ENCODE measurements at regions not wholly inside any gene's neighbourhood (a gene's known extent, or its start where the extent isn't known, plus 50 kb on each side); places are given as distances from the start of the nearest gene placed in this dataset.

DNA sequence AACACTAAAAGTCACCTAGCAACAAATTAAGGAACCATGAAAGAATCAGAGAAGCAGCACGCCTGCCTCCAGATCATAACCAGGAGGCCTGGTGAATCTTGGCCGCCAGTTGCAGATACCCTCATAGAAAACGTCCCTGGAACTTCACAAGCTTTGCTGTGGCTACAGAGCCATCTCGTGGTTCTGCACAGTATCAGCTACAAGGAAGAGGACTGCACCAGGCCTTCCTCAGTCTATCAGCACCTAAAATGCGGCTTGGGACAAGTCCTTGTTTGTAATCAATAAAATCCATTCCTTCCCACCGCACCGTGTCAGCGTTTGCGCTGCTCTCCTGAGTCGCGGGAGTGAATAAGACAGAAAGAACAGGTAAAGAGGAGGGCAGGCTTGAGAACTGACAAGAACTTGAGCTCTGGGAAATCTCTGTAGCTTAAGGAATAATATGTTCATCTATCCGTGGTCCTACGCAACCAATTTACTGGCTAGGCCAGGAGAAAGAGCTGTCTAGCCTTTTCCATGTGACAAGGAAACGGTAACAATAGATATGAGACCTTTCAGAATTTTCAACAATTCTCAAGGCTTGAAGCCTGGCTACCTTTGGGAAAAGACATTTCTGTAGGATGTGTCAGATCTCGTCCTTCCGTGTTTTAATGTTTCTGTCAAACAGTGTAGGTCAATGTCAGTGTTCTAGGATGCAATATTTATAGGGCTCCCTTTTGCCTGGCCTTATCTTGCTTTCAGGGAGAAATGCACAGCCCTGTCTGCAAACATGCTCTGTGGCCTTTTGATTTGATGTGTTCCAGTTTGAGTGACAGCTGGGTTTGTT is 128.5 kb upstream of the RAB12 start:
- TF ChIP-seq, protein P1, sequence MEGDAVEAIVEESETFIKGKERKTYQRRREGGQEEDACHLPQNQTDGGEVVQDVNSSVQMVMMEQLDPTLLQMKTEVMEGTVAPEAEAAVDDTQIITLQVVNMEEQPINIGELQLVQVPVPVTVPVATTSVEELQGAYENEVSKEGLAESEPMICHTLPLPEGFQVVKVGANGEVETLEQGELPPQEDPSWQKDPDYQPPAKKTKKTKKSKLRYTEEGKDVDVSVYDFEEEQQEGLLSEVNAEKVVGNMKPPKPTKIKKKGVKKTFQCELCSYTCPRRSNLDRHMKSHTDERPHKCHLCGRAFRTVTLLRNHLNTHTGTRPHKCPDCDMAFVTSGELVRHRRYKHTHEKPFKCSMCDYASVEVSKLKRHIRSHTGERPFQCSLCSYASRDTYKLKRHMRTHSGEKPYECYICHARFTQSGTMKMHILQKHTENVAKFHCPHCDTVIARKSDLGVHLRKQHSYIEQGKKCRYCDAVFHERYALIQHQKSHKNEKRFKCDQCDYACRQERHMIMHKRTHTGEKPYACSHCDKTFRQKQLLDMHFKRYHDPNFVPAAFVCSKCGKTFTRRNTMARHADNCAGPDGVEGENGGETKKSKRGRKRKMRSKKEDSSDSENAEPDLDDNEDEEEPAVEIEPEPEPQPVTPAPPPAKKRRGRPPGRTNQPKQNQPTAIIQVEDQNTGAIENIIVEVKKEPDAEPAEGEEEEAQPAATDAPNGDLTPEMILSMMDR (conservative IDR thresholded peaks at IDR 0.05; ENCODE audit: low read length) = peak; percentile 55
- no peak for TF ChIP-seq EZH2phosphoT487 (IDR thresholded peaks at IDR 0.05; ENCODE audit: borderline replicate concordance)
